GM21367 (cell line): ENCODE measurements at regions not wholly inside any gene's neighbourhood (a gene's known extent, or its start where the extent isn't known, plus 50 kb on each side); places are given as distances from the start of the nearest gene placed in this dataset.
"Not testable (repeated sequence)": the region's sequence is repeated elsewhere in the genome, so short reads cannot be mapped to it uniquely, and the experiment has no call there.

Experiments used
- ATAC-seq: cut with Tn5 transposase; IDR thresholded peaks from one replicate; pipeline ENCODE4 v1.9.1; 2021; ENCODE audit not compliant: unreplicated experiment

DNA sequence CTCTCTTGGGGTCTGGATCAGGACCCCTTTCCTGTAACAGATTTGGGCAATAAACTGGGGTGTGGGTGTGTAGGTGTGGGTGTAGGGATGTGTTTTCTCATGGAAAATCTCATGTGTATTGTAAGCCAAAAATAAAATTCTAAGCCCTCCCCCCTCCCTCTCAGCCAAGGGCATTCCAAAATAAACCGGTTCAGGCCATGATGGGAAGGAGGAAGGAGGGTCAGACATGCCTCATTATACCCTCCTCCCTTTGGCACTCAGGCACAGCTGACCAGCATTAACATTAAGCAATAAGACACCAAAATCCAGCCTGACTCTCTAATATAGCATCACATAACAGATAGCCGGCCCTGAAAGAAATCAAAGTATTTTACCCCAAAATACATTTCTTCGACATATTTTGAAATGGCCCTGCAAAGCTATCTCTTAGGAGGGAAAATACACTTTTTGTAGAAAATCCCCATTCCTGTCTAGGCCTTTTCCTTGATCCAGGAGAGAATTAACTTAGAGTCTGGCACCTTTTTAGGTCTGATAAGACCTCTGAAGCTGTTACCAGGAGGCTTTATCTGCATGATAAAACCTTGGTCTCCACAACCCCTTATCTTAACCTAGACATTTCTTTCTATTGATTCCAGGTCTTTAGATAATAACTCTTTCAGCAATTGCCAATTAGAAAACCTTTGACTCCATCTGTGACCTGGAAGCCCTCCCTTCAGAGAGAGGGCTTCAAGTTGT, 128.7 kb upstream of the COL5A2 start:
- no peak for ATAC-seq

DNA sequence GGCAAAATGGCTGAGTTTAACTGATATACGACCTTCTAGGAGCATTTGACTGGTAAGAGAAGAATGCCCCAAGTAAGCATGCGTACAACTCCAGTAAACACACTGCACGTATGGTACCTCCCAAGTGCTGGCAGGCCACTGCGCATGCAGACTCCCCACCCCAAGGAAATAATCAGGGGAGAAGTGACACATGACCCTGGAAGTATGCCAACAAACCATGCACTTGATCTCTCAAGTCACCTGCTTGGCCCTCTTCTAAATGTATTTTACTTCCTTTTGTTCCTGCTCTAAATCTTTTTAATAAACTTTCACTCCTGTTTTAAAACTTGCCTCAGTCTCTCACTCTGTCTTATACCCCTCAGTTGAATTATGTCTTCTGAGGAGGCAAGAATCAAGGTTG, 129.8 kb upstream of the COL5A2 start:
- no peak for ATAC-seq

DNA sequence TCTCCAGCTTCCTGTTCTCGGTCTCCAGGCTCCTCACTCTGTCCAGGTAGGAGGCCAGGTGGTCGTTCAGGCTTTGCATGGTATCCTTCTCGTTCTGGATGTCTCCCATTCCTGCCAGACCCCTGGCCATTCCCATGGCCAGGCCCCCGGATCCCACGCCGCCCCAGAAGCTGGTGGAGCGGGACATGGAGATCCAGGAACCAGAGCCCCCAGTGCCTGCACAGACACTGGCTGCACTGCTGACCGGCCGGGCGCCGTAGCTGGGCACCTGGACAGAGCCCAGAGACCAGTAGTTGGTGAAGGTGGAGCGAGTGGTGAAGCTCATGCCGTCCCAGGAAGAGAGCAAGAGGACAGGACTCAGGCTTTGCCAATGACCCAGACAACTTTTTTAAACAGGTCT, 129.1 kb upstream of the WDR75 start:
- no peak for ATAC-seq

DNA sequence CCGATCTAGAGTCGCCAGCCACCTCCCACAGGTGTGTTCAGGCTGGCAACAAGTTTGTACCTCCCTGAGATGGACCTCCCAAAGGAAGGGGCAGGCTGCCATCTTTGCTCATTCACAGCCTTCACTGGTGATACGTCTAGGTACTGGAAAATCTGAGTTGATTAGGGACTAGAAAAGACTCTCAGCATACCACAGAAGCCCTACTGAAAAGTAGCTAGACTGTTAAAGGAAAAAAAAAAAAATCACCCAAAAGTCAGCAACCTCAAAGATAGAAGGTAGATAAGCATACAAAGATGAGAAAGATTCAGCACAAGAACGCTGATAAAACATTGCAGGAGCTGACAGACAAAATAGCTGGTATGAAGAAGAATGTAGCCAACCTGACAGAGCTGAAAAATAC, 128.6 kb upstream of the WDR75 start:
- no peak for ATAC-seq

DNA sequence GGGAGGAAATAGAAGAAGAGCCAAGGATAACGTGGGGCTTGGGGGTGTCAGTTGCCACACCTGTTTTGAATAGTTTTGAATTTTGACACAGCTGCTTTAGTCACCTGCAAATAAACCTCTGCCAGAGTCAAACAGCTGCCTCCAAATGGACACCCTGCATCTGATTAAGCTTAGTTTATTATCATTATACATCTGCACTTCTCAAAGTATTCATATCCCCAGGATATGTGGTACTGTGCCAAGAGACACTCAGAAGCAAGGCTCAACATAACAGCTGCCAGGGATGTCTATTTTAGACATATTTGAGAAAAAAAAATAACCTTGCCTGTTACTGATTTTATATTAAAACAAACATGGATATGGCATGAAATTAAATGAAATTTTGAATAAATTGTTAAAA, 122.5 kb upstream of the WDR75 start:
- no peak for ATAC-seq

DNA sequence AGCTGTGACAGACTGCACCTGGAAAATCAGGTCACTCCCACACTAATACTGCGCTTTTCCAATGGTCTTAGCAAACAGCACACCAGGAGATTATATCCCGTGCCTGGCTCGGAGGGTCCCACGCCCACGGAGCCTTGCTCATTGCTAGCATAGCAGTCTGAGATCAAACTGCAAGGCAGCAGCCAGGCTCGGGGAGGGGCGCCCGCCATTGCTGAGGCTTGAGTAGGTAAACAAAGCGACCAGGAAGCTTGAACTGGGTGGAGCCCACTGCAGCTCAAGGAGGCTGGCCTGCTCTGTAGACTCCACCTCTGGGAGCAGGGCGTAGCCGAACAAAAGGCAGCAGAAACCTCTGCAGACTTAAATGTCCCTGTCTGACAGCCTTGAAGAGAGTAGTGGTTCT, 121.8 kb upstream of the WDR75 start:
- ATAC-seq = not testable (repeated sequence)

DNA sequence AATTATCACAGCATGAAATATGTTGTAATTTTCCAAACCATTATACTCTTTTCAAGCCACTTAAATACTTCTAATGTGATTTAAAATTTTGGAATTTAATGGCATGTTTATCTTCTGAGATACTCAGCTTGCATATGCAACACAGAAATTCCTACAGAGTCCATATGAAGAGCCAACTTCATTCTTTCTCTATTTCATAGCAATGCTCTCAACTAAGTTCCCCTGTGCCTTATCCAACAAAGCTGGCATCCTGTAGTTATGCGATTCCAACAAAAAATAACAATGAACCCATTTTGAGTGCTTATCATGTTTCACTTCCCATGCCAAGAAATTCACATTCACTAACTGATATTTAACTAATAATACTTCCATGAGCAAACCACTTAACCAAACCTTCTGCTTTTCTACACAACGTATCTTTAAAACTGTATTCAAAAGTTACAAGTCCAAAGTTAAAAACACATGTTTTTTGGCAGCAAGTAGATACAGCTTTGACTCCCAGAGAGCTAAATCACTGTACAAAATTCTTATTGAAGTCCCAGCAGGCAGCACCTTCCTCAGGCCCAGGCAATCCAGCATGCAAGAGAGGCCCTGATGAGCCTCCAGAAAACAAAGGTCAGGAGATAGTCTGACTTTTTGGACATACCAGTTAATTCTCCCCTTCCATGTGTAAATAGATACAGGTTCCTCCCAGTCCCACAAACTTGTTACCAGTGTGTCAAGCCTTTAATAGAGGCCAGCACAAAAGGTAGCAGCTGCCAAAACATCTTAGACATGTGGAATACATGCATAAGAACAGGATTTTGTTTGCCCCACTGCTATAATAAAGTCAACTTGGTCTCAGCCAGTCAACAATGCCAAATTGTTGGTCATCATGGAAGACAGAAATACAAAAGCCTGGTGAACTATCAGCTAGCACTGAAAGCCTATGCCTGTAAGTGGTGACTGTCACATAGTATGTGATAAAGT, 113.1 kb upstream of the WDR75 start:
- ATAC-seq = no peak

GRCh38 chr2:189328848-189329245, 112.4 kb upstream of the WDR75 start:
- no peak for ATAC-seq

- no peak for ATAC-seq
These were observed 104.8 kb upstream of the WDR75 start for GRCh38 chr2:189336276-189336975.

DNA sequence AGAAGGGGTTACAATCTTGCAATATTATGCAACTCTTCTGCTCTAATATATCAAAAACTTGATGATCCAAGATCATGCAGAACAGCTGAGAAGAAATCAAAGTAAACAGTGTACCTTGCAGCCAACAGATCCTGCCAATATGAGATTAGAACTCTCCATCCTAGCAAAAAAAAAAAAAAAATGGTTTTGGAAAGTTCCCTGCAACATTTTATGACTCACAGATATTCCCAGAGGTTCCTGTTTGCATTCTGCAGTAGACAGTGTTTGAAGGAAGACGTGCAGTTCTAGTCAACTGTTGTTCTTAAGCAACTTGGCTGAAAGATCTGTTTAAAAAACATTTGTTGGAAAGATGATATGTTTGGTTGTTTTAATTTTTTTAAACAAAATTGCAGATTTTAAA, 103.6 kb upstream of the WDR75 start:
- no peak for ATAC-seq

GRCh38 chr2:189338115-189338514, 103.2 kb upstream of the WDR75 start:
- ATAC-seq = no peak

DNA sequence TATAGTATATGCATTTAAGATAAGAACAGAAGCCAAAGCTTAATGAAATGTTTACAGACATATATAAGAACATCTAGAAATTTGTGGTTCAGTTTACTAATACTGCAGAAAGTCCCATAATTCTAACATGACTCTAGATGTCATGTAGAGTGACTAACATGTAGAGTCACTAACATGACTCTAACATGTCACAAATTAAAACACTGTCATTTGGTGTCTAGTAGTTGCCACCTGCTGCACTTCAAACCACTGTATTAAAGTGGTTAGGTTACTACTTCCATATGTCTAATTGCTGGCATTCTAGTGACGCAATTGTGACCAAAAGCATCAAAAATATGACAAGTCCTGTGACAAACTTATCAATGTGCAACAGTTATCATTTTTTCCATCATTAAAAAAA, 100.2 kb upstream of the WDR75 start:
- ATAC-seq = no peak

DNA sequence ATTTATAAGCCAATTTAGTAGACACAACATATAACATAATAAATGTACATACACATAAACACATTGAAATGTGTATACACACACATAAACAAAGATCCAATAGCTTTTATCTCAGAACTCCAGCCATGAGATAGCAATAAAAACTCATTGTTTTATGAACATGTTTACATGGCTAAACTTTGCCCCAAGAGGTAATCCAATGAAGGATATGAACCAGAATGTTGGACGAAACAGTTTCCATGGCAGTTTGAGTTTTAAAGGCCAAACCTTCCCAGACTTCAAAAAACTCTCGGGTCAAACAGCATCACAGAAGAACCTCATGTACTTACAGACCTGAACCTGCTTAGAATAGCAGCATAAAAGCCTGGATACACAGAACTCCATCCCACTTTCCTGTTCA, 97.2 kb upstream of the WDR75 start:
- ATAC-seq = no peak

- ATAC-seq = peak; percentile 86
These were observed 93.7 kb upstream of the WDR75 start for GRCh38 chr2:189347540-189347939.

GRCh38 chr2:189348369-189348768, 92.9 kb upstream of the WDR75 start:
- no peak for ATAC-seq

- ATAC-seq = no peak
These were observed 90.6 kb upstream of the WDR75 start for GRCh38 chr2:189350540-189351209.

- not testable (repeated sequence) for ATAC-seq
These were observed 89.3 kb upstream of the WDR75 start for GRCh38 chr2:189351933-189352332.

DNA sequence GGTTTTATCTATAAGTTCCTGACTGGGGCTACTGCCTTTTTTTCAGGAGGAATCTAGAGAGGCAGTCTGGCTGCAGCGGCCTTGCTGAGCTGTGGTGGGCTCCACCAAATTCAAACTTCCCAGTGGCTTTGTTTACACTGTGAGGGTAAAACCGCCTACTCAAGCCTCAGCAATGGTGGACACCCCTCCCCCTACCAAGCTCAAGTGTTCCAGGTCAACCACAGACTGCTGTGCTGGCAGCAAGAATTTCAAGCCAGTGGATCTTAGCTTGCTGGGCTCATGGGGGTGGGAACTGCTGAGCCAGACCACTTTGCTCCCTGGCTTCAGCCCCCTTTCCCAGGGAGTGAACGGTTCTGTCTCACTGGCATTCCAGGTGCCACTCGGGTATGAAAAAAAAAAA, 83.9 kb upstream of the WDR75 start:
- ATAC-seq = not testable (repeated sequence)

GRCh38 chr2:189360861-189361260, 80.4 kb upstream of the WDR75 start:
- ATAC-seq = no peak

- ATAC-seq = no peak
These were observed 79.0 kb upstream of the WDR75 start for GRCh38 chr2:189362283-189362682.

GRCh38 chr2:189363559-189363958, 77.7 kb upstream of the WDR75 start:
- no peak for ATAC-seq
